Kidney epithelial cell (primary cell): ENCODE measurements at regions not wholly inside any gene's neighbourhood (a gene's known extent, or its start where the extent isn't known, plus 50 kb on each side); places are given as distances from the start of the nearest gene placed in this dataset.

Experiments
- DNase-seq: peaks from one replicate; pipeline ENCODE4 v3.0.0-alpha.2; 2010; ENCODE audit warnings: low read depth
- H3K27me3 ChIP-seq: 2 replicates; pipeline ENCODE4 v1.6.0; 2011; ENCODE audit warnings: low read length; ENCODE audit not compliant: control insufficient read depth, insufficient read depth
- H3K36me3 ChIP-seq: 2 replicates; pipeline ENCODE4 v1.5.1; 2011; ENCODE audit warnings: low read length; ENCODE audit not compliant: control insufficient read depth, insufficient read depth
- H3K4me3 ChIP-seq: 2 replicates; pipeline ENCODE4 v1.5.1; 2011; ENCODE audit warnings: low read depth, mild to moderate bottlenecking, control low read depth, low read length
- CTCF ChIP-seq: IDR thresholded peaks from 2 replicates; pipeline ENCODE4 v1.5.1; 2011; ENCODE audit warnings: mild to moderate bottlenecking, moderate library complexity, low read length, control low read depth, inconsistent platforms; ENCODE audit not compliant: insufficient read depth, poor library complexity, severe bottlenecking

- no peak for DNase-seq
- Histone ChIP-seq H3K36me3 (no peaks in the 10 kb centered on the region), H3K4me3 (no peak overlapping the region), H3K27me3 (no peaks in the 10 kb centered on the region)
- TF ChIP-seq CTCF = no peak
These were observed 117.4 kb upstream of the SLC45A1 start for GRCh38 chr1:8200317-8201115.

GRCh38 chr1:8198522-8198921 is 119.4 kb upstream of the SLC45A1 start:
- Histone ChIP-seq H3K36me3 (no peaks in the 10 kb centered on the region), H3K4me3 (no peak overlapping the region), H3K27me3 (no peaks in the 10 kb centered on the region)
- DNase-seq = no peak
- no peak for TF ChIP-seq CTCF

- no peak for TF ChIP-seq CTCF
- DNase-seq = peak; percentile 81
- H3K36me3 ChIP-seq = no peaks in the 10 kb centered on the region
- no peaks in the 10 kb centered on the region for H3K27me3 ChIP-seq
- no peak overlapping the region for H3K4me3 ChIP-seq
These were observed 120.2 kb upstream of the SLC45A1 start for GRCh38 chr1:8197493-8198282.

- H3K27me3 ChIP-seq = no peaks in the 10 kb centered on the region
- no peak for DNase-seq
- no peak for TF ChIP-seq CTCF
- no peaks in the 10 kb centered on the region for H3K36me3 ChIP-seq
- H3K4me3 ChIP-seq = no peak overlapping the region
These were observed 123.3 kb upstream of the SLC45A1 start for GRCh38 chr1:8194481-8195227.

- TF ChIP-seq CTCF = no peak
- Histone ChIP-seq H3K36me3 (no peaks in the 10 kb centered on the region), H3K27me3 (no peaks in the 10 kb centered on the region), H3K4me3 (no peak overlapping the region)
- no peak for DNase-seq
These were observed 124.0 kb upstream of the SLC45A1 start for GRCh38 chr1:8193840-8194406.
